CD4-positive, alpha-beta T cell (primary cell): ENCODE measurements at regions not wholly inside any gene's neighbourhood (a gene's known extent, or its start where the extent isn't known, plus 50 kb on each side); places are given as distances from the start of the nearest gene placed in this dataset.

Source experiments
- ATAC-seq: fragments of 200-7000 bp; cut with Tn5 transposase; one replicate; pipeline ENCODE4 v1.10.0; 2022; ENCODE audit warnings: mild to moderate bottlenecking; ENCODE audit not compliant: poor library complexity
- CTCF ChIA-PET: fragments of 350-600 bp; sonication (Branson Sonifier 250); formaldehyde crosslinking; loops from one replicate; lab custom pipeline; 2021; ENCODE audit warnings: antibody characterized with exemption, inconsistent platforms; lab: Charles Lee
- POLR2A ChIA-PET: fragments of 350-600 bp; sonication (Branson Sonifier 250); formaldehyde crosslinking; loops from one replicate; lab custom pipeline; 2021; ENCODE audit warnings: antibody characterized with exemption, inconsistent platforms; lab: Charles Lee
- DNase-seq, 14 experiments: peaks; one replicate each; pipeline ENCODE4 v3.0.0-alpha.2; 2013 to 2020; ENCODE audit warnings: mixed read lengths in 2 of 14
- H3K27ac ChIP-seq, 2 donors: one replicate each; pipeline versions ENCODE4 v1.5.1 to v1.7.0; 2013; ENCODE audit warnings: low read length in 2 of 2, low read depth in 1 of 2, mild to moderate bottlenecking in 1 of 2
- H3K27me3 ChIP-seq, 2 experiments: 1 replicate in 1 of 2; 2 replicates in 1 of 2; pipeline versions ENCODE4 v1.6.1 to v1.7.0; 2013; ENCODE audit warnings: low read length in 2 of 2, control low read depth in 1 of 2, mild to moderate bottlenecking in 1 of 2, moderate library complexity in 1 of 2; ENCODE audit not compliant: insufficient read depth in 2 of 2, control insufficient read depth in 1 of 2
- H3K36me3 ChIP-seq: one replicate; pipeline ENCODE4 v1.6.1; 2013; ENCODE audit warnings: low read length, control low read depth; ENCODE audit not compliant: insufficient read depth
- H3K4me1 ChIP-seq: one replicate; pipeline ENCODE4 v1.6.1; 2013; ENCODE audit warnings: low read length, control low read depth; ENCODE audit not compliant: insufficient read depth
- H3K4me3 ChIP-seq: one replicate; pipeline ENCODE4 v1.5.1; 2013; ENCODE audit warnings: mild to moderate bottlenecking, low read length, moderate library complexity
- H3K9me3 ChIP-seq, 2 experiments: 1 replicate in 1 of 2; 2 replicates in 1 of 2; pipeline versions ENCODE4 v1.6.1 to v1.7.0; 2013; ENCODE audit warnings: low read length in 2 of 2, mild to moderate bottlenecking in 2 of 2, control low read depth in 1 of 2, moderate library complexity in 1 of 2; ENCODE audit not compliant: control insufficient read depth in 1 of 2, insufficient read depth in 1 of 2
- H3K27ac Mint-ChIP-seq: one replicate; pipeline ENCODE4 v1.8.0; 2020; ENCODE audit warnings: mixed read lengths
- H3K27me3 Mint-ChIP-seq: one replicate; pipeline ENCODE4 v1.8.0; 2021; ENCODE audit warnings: mixed read lengths
- H3K36me3 Mint-ChIP-seq: one replicate; pipeline ENCODE4 v1.8.0; 2021; ENCODE audit warnings: low read depth, mixed read lengths
- H3K4me1 Mint-ChIP-seq: one replicate; pipeline ENCODE4 v1.8.0; 2021; ENCODE audit warnings: low read depth, mixed read lengths
- H3K4me3 Mint-ChIP-seq: one replicate; pipeline ENCODE4 v1.8.0; 2020; ENCODE audit warnings: mild to moderate bottlenecking, mixed read lengths
- H3K9me3 Mint-ChIP-seq: one replicate; pipeline ENCODE4 v1.8.0; 2020; ENCODE audit warnings: mixed read lengths
- intact Hi-C, 2 experiments: fragments of 100-400 bp; cut with DNase I in 1 of 2; cut with micrococcal nuclease in 1 of 2; formaldehyde crosslinking; loops; one replicate each; pipeline versions ENCODE4 v1.15.1 to v1.9.0; 2023 to 2025; cut with DNase I, micrococcal nuclease
- TF ChIP-seq, protein P1 (sequence below): fragments of 200-600 bp; IDR thresholded peaks from one replicate; pipeline ENCODE4 v1.8.0; 2022; ENCODE audit warnings: antibody characterized with exemption, mild to moderate bottlenecking

GRCh38 chr3:154588831-154589230, 158.8 kb upstream of the GPR149 start:
- no peak overlapping the region for H3K4me3 Mint-ChIP-seq
- H3K27me3 ChIP-seq = no peaks in the 10 kb centered on the region
- intact Hi-C loops = no loop called here
- H3K9me3 ChIP-seq = no peaks in the 10 kb centered on the region
- ATAC-seq (no peak), DNase-seq (no peak)
- no peaks in the 10 kb centered on the region for H3K36me3 Mint-ChIP-seq
- ChIA-PET CTCF (no interaction called here), POLR2A (no interaction called here)
- no peaks in the 10 kb centered on the region for H3K36me3 ChIP-seq
- no peaks in the 10 kb centered on the region for H3K27me3 Mint-ChIP-seq
- no peak overlapping the region for H3K27ac Mint-ChIP-seq
- no peaks in the 10 kb centered on the region for H3K9me3 Mint-ChIP-seq
- H3K4me3 ChIP-seq = no peak overlapping the region
- H3K4me1 Mint-ChIP-seq = no peaks in the 10 kb centered on the region
- TF ChIP-seq, protein P1, sequence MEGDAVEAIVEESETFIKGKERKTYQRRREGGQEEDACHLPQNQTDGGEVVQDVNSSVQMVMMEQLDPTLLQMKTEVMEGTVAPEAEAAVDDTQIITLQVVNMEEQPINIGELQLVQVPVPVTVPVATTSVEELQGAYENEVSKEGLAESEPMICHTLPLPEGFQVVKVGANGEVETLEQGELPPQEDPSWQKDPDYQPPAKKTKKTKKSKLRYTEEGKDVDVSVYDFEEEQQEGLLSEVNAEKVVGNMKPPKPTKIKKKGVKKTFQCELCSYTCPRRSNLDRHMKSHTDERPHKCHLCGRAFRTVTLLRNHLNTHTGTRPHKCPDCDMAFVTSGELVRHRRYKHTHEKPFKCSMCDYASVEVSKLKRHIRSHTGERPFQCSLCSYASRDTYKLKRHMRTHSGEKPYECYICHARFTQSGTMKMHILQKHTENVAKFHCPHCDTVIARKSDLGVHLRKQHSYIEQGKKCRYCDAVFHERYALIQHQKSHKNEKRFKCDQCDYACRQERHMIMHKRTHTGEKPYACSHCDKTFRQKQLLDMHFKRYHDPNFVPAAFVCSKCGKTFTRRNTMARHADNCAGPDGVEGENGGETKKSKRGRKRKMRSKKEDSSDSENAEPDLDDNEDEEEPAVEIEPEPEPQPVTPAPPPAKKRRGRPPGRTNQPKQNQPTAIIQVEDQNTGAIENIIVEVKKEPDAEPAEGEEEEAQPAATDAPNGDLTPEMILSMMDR = no peak
- H3K27ac ChIP-seq = no peak overlapping the region
- H3K4me1 ChIP-seq = no peaks in the 10 kb centered on the region

DNA sequence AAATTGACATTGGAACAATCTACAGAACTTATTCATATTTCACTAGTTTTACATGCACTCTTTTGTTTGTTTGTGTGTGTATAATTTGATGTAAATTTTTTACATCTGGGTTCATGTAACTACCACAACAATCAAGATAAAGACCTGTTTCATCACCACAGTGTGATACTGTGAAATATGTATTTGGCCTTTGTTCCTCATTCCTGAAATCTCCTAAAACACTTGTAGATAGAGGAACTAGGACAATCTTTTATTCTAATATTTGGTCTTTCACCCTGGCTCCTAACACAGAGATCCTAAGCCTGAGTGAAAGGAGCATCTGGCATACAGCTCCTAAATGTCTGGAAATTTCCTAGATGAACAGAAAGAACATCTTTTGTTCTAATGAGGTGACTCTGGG, 155.0 kb upstream of the GPR149 start:
- intact Hi-C loops = no loop called here
- Mint-ChIP-seq H3K36me3 (no peaks in the 10 kb centered on the region), H3K9me3 (peaks cover 2% of the 10 kb centered on the region), H3K4me3 (no peak overlapping the region), H3K27me3 (no peaks in the 10 kb centered on the region), H3K27ac (no peak overlapping the region), H3K4me1 (no peaks in the 10 kb centered on the region)
- no peak overlapping the region for H3K27ac ChIP-seq
- ChIA-PET CTCF (no interaction called here), POLR2A (no interaction called here)
- no peaks in the 10 kb centered on the region for H3K36me3 ChIP-seq
- DNase-seq (no peak), ATAC-seq (no peak)
- H3K9me3 ChIP-seq = no peaks in the 10 kb centered on the region
- TF ChIP-seq, protein P1 = no peak
- no peaks in the 10 kb centered on the region for H3K27me3 ChIP-seq
- H3K4me1 ChIP-seq = no peaks in the 10 kb centered on the region
- H3K4me3 ChIP-seq = no peak overlapping the region

DNA sequence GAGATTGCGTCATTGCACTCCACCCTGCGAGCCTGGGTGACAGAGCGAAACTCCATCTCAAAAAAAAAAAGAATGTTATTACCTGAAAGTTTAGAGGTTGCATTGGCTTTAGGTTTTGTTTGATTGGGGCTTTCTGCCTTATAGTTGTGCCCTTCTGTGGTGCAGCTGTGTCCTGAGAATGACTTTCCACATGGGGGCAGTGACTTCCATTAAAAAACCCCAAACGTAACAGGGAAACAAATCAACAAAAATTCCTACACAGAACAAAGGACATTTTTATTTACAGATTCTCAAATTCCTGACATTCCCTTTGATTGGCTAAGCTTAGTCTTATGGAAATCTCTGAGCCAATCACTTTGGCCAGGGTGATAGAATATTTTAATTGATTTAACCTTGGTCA, 154.1 kb upstream of the GPR149 start:
- H3K36me3 Mint-ChIP-seq = no peaks in the 10 kb centered on the region
- no peak overlapping the region for H3K4me3 Mint-ChIP-seq
- TF ChIP-seq, protein P1 = no peak
- H3K27ac ChIP-seq = no peak overlapping the region
- H3K36me3 ChIP-seq = no peaks in the 10 kb centered on the region
- no peaks in the 10 kb centered on the region for H3K9me3 ChIP-seq
- no peaks in the 10 kb centered on the region for H3K27me3 ChIP-seq
- H3K27ac Mint-ChIP-seq = no peak overlapping the region
- POLR2A ChIA-PET = no interaction called here
- ATAC-seq = no peak
- intact Hi-C loops = no loop called here
- H3K4me1 Mint-ChIP-seq = no peaks in the 10 kb centered on the region
- H3K4me3 ChIP-seq = no peak overlapping the region
- CTCF ChIA-PET = no interaction called here
- H3K4me1 ChIP-seq = no peaks in the 10 kb centered on the region
- no peak for DNase-seq
- peaks cover 2% of the 10 kb centered on the region for H3K9me3 Mint-ChIP-seq
- no peaks in the 10 kb centered on the region for H3K27me3 Mint-ChIP-seq
